ENCODE measurements at regions not wholly inside any gene's neighbourhood (a gene's known extent, or its start where the extent isn't known, plus 50 kb on each side); places are given as distances from the start of the nearest gene placed in this dataset.

- no peaks in the 10 kb centered on the region for H4K20me1 ChIP-seq (ENCODE audit: insufficient read depth, low read length)
- H3K9me3 ChIP-seq (ENCODE audit: low read length): no peaks in the 10 kb centered on the region
- intact Hi-C loops (cut with micrococcal nuclease; ENCODE audit: unreplicated experiment): no loop called here
- H3K27ac ChIP-seq (ENCODE audit: extremely low read length, insufficient read depth, low read length): no peak overlapping the region
- ATAC-seq (no peak), FAIRE-seq (no peak), DNase-seq (ENCODE audit: low spot score) (no peak)
- TF ChIP-seq SP4 (CRISPR knock-in tag; IDR thresholded peaks at IDR 0.05) (no peak), ADNP (CRISPR knock-in tag; IDR thresholded peaks at IDR 0.05) (no peak), ATF3 (CRISPR knock-in tag; IDR thresholded peaks at IDR 0.05) (no peak), THYN1 (CRISPR knock-in tag; IDR thresholded peaks at IDR 0.05; ENCODE audit: borderline replicate concordance, low read depth) (no peak), TEAD3 (CRISPR knock-in tag; optimal IDR thresholded peaks at IDR 0.05; ENCODE audit: borderline replicate concordance) (no peak), MED8 (CRISPR knock-in tag; IDR thresholded peaks at IDR 0.05; ENCODE audit: insufficient replicate concordance) (no peak), AGO2 (optimal IDR thresholded peaks at IDR 0.05; ENCODE audit: low read depth, low read length) (no peak), DMAP1 (CRISPR knock-in tag; IDR thresholded peaks at IDR 0.05) (no peak), ZNF616 (CRISPR knock-in tag; IDR thresholded peaks at IDR 0.05; ENCODE audit: low read depth) (no peak), ZNF512 (CRISPR knock-in tag; IDR thresholded peaks at IDR 0.05) (no peak), ZNF224 (CRISPR knock-in tag; IDR thresholded peaks at IDR 0.05) (no peak), ZNF446 (CRISPR knock-in tag; IDR thresholded peaks at IDR 0.05) (no peak), CENPT (CRISPR knock-in tag; IDR thresholded peaks at IDR 0.05; ENCODE audit: low read depth) (no peak), ZNF619 (CRISPR knock-in tag; IDR thresholded peaks at IDR 0.05) (no peak), ZNF44 (CRISPR knock-in tag; IDR thresholded peaks at IDR 0.05) (no peak)
- TF ChIP-seq, protein P1, sequence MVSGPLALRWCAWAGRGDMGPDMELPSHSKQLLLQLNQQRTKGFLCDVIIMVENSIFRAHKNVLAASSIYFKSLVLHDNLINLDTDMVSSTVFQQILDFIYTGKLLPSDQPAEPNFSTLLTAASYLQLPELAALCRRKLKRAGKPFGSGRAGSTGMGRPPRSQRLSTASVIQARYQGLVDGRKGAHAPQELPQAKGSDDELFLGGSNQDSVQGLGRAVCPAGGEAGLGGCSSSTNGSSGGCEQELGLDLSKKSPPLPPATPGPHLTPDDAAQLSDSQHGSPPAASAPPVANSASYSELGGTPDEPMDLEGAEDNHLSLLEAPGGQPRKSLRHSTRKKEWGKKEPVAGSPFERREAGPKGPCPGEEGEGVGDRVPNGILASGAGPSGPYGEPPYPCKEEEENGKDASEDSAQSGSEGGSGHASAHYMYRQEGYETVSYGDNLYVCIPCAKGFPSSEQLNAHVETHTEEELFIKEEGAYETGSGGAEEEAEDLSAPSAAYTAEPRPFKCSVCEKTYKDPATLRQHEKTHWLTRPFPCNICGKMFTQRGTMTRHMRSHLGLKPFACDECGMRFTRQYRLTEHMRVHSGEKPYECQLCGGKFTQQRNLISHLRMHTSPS (CRISPR knock-in tag; IDR thresholded peaks at IDR 0.05; ENCODE audit: low read depth): no peak
- no peak overlapping the region for H3K4me3 ChIP-seq (replicated peaks in 1 of 3; ENCODE audit: insufficient read depth in 1 of 3, low read depth in 2 of 3, low read length in 3 of 3)
- H2AFZ ChIP-seq (ENCODE audit: low read length): no peak overlapping the region
- no peaks in the 10 kb centered on the region for H3K4me1 ChIP-seq (ENCODE audit: insufficient read depth, low read length)
- no TSS peak for BruUV-seq (replicated peaks)
- no peaks in the 10 kb centered on the region for H3K27me3 ChIP-seq (ENCODE audit: control insufficient read depth in 1 of 2, insufficient read depth in 2 of 2, low read length in 2 of 2)
- H3K79me2 ChIP-seq (ENCODE audit: insufficient read depth, low read length): no peaks in the 10 kb centered on the region
- peaks cover 2 to 11% of the 10 kb centered on the region in 2 experiments; a peak in 1 of 5 replicates for H3K36me3 ChIP-seq (replicated peaks in 1 of 2; ENCODE audit: control insufficient read depth in 1 of 2, insufficient read depth in 2 of 2, low read length in 2 of 2)
- H3K9ac ChIP-seq (ENCODE audit: insufficient read depth, low read depth, low read length): no peak overlapping the region
- ChIA-PET CTCF (ENCODE audit: low intra/inter-chr PET ratio, low total read pairs) (no interaction called here), POLR2A (no interaction called here)
- H3K4me2 ChIP-seq (ENCODE audit: low read depth, low read length): no peak overlapping the region
- in situ Hi-C loops (cut with HindIII; ENCODE audit: extremely low pct_ligation_motif_present, low pct_unique_long_range_greater_than_20kb): no loop called here
- 98% methylated on average over 6 of the region's 16 CpGs for WGBS (ENCODE audit: low lambda C conversion rate)
These were observed 57.1 kb upstream of the TESK1 start for GRCh38 chr9:35547889-35548418.

All from HepG2 (cell line).